ENCODE measurements at regions not wholly inside any gene's neighbourhood (a gene's known extent, or its start where the extent isn't known, plus 50 kb on each side); places are given as distances from the start of the nearest gene placed in this dataset.

DNA sequence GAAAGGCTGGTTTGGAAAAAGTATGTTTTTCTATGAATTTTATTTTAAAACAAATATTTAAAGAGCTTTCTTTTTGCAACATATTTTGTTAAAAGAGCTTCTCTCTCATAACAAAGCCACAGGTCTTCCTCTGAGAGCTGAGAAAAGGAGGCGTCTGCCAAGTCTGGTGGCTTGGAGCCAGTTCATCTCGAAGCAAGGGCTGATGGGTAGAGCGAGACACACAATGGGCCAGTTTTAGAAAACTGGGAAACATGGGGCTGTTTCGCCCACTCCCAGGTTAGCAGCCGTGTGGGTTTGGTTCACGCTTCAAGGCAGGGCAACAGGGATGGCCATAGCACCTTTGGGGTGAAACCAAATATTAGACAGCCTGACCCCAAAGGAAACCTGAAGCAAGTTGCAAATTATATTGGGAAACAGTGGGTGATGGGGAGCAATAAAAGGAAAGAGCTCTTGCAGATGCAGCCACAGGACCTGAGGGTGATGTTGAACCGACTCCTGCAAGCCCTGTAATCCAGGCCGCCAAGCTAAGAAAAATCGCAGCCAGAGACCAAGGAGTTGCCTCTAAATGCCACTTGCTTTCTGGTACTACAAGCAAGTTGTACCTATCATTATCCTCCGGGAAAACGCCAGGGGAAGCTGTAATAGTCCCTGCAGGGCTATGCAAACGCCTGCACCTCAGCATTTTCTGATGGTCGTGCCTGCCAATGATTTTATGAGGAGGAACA lies 88.4 kb upstream of the GALNT15 start:
- no peak for TF ChIP-seq POLR2AphosphoS5 (IDR thresholded peaks at IDR 0.05; ENCODE audit: borderline replicate concordance, low read depth, low read length)
- no peak for TF ChIP-seq EZH2 (IDR thresholded peaks at IDR 0.05)

All from SK-N-MC (cell line).